NCI-H146 (cell line): ENCODE measurements at regions not wholly inside any gene's neighbourhood (a gene's known extent, or its start where the extent isn't known, plus 50 kb on each side); places are given as distances from the start of the nearest gene placed in this dataset.
A peak's percentile ranks its signal among the peaks of the same experiment; 100 is the strongest.
"Not testable (repeated sequence)": the region's sequence is repeated elsewhere in the genome, so short reads cannot be mapped to it uniquely, and the experiment has no call there.

ENCODE experiments used
- DNase-seq: peaks from one replicate; lab custom pipeline; 2025; lab: John Stamatoyannopoulos, UW

DNA sequence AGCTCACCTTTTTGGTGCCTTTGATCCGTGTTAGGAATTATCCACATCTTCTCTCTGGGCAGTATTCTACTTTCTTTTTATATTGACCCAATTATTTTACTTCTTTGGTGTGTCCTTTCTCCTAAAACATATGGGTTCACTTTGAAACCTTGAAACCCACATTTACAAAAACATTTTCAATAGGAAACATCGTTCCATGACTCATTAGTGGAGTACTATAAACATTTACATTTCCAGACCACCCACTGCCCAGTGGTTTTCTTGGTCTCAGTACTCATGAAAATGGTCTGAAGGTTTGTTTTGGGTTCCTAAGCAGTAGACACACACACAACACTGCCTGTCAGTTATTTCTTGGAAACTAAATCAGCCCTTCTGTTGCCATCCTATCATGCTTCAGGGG is 111.7 kb upstream of the LPCAT1 start:
- not testable (repeated sequence) for DNase-seq

DNA sequence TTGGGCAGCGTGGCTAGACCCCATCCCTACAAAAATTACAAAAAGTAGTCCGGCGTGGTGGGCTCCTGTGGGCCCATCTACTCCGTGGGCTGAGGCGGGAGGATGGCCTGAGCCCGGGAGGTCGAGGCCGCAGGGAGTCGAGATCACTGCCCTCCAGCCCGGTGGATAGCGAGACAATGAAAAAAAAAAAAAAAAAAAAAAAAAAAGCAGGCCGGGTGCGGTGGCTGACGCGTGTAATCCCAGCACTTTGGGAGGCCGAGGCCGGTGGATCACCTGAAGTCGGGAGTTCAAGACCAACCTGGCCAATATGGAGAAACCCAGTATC is 110.5 kb upstream of the LPCAT1 start:
- DNase-seq: peak; percentile 59

DNA sequence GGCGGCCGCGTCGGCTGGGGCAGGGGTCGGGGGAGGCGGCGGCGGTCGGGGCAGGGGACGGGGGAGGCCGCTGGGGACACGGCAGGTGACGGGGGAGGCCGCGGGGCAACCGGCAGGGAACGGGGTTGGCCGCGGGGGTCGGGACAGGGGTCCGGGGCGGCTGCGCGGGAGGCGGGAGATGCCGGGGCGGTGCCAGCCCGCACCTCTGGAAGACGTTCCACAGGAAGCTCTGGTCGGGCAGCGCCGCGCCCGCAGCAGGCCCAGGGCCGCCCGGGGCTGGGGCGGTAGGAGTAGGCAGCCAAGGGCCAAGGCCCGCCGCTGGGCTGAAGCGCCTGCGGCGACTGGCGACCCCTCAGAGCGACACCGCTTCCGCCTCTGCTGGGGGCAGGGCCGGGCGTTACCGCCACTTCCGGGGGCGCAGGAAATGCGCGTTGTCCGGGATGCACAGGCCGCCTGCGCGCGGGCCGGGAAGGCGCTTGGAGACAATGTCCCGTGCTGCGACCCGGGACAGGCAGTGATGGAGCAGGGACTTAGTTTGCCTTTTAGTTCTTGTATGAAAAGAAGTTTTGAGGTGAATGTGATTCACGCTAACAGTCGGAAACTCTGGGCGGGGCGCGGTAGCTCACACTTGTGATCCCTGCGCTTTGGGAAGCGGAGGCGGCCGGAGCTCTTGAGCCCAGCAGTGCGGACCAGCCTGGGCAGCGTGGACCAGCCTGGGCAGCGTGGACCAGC is 110.0 kb upstream of the LPCAT1 start:
- peak; percentile 86 for DNase-seq

DNA sequence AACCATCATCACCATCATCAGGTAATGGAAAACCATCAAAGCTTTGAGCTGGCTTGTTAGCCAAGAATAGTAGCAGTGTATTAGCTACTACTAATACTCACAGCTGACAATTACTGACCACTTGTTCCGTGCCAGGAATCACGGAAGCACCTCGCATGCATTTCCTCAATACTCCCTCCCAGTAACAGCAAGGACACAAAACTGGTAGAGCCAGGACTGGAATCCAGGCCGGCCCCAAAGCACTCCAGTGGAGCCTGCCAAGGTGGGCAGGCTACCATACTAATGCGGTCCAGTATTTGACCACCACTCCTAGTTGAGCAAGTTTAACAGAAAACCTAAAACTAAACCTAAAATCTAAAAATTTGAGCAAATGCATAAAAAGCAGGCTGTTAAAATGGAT is 107.2 kb upstream of the LPCAT1 start:
- not testable (repeated sequence) for DNase-seq

DNA sequence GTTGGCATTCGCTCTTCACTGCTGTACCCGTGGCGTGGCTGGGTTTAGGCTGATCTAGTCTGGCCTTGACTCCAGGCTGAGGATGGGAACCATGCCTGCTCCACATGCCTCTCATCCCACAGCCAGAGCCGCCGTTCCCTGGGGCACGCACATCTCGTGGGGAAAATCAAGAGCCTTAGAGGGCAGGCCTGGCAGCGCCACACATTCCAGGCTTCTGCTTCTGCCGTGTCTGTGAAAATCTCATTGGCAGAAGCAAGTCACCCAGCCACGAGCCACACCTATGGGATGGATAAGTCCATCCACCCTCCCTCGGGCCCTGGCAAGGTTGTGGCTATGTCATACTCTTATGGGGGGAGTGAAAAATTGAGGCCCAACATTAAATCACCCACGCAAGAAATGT is 102.6 kb upstream of the LPCAT1 start:
- not testable (repeated sequence) for DNase-seq

DNA sequence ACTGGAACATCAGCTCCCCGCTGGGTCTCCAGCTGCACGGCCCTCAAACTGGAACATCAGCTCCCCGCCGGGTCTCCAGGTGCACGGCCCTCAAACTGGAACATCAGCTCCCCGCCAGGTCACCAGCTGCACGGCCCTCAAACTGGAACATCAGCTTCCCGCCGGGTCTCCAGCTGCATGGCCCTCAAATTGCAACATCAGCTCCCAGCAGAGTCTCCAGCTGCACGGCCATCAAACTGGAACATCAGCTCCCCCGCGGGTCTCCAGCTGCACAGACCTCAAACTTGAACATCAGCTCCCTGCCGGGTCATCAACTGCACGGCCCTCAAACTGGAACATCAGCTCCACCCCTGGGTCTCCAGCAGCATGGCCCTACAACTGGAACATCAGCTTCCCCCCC is 95.8 kb upstream of the LPCAT1 start:
- DNase-seq: not testable (repeated sequence)

DNA sequence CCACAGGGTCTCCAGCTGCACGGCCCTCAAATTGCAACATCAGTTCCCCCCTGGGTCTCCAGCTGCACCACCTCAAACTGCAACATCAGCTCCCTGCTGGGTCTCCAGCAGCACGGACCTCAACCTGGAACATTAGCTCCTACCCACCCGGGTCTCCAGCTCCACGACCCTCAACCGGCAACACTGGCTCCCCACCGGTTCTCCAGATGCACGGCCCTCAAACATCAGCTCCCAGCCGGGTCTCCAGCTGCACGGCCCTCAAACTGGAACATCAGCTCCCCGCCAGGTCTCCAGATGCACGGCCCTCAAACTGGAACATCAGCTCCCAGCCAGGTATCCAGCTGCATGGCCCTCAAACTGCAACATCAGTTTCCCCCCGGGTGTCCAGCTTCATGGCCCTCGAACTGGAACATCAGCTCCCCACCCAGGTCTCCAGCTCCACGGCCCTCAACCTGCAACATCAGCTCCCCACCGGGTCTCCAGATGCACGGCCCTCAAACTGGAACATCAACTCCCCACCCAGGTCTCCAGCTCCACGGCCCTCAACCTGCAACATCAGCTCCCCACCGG is 94.6 kb upstream of the LPCAT1 start:
- DNase-seq: not testable (repeated sequence)

DNA sequence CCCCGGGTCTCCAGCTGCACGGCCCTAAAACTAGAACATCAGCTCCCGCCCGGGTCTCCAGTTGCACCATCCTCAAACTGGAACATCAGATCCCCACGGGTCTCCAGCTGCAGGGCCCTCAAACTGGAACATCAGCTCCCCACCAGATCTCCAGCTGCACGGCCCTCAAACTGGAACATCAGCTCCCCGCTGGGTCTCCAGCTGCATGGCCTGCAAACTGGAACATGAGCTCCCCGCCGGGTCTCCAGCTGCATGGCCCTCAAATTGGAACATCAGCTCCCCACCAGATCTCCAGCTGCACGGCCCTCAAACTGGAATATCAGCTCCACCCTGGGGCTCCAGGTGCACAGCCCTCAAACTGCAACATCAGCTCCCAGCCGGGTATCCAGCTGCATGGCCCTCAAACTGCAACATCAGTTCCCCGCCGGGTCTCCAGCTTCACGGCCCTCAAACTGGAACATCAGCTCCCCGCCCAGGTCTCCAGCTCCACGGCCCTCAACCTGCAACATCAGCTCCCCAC is 93.5 kb upstream of the LPCAT1 start:
- not testable (repeated sequence) for DNase-seq

DNA sequence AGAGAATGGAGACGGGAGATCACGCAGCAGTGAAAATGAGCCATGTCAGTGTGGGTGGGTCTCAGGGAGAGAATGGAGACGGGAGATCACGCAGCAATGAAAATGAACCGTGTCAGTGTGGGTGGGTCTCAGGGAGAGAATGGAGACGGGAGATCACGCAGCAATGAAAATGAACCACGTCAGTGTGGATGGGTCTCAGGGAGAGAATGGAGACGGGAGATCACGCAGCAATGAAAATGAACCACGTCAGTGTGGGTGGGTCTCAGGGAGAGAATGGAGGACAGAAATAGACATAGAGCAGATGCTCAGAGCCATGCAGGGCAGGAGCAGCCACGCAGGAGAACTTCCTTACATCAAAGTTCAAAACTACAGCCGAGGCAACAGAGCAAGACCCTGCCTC is 89.8 kb upstream of the LPCAT1 start:
- not testable (repeated sequence) for DNase-seq

DNA sequence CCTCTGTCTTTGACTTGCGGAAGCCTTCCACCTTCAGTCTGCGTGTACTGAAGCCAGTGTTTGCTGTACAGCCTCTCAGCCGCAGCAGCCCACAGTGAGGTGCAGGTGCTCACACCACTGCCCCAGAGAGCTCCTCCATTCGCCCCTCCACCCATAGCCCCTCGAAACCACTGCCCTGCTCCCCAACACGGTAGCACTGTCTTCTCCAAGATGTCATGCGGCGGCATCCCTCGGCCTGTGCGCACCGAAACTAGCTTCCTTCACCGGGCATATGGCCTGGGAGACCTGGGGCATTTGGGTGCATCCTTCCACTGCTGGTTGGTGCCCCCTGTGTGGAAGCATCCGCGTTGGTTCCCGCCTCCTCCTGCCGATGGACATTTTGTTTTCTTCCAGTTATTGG is 86.8 kb upstream of the LPCAT1 start:
- not testable (repeated sequence) for DNase-seq

DNA sequence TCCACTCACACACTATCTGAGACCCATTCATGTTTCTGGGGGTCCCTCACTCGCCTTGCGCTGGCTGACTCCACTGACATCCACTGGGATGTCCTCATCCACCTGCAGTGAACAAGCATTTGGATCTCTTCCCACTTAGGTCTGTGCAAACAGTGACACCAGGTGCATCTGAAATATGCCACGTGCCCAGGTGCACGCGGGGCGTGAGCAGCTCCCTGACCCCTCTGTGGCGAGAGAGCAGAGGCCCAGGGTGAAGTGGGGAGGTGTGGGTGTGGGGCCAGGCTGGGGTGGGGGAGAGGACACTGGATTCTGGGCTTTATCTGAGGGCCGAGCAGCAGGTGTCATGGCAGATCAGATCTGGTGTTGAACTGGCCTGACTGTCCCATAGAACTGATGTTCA is 85.4 kb upstream of the LPCAT1 start:
- DNase-seq: peak; percentile 31

DNA sequence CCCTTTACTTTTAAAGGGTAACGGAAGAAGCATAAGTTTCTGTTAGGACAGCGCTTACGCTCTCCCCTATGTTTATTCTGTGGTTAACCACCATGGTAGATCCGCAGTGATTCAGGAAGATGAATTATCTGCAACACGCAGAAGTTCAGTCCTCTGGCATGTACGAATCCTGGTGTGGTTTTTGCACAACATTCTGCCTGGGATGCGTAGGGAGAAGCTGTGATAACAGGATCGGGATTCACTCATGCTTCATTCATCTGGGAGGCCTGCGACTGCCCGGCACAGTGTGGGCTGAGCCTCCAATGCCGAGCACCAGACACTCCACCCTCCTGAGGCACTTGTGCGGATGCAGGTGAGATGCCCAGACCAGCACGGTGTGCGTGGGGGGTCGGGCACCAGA is 84.6 kb upstream of the LPCAT1 start:
- not testable (repeated sequence) for DNase-seq

DNA sequence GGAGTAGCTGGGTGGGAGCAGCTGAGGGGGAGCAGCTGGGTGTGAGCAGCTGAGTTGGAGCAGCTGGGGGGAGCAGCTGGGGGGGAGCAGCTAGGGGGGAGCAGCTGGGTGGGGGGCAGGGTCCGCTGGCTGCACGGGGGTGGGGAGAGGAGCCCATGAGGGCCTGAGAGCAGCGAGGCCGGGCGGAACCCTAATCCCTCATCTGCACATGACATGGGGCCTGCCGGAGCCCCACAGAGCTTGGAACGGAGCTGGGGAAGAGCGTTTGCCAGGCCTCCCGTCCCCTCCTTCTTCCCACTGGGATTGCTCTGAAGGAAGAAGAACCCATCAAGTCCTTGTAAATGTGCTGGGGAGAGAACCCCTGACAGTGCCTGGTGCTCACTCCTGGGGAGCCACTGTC is 83.2 kb upstream of the LPCAT1 start:
- DNase-seq: not testable (repeated sequence)

DNA sequence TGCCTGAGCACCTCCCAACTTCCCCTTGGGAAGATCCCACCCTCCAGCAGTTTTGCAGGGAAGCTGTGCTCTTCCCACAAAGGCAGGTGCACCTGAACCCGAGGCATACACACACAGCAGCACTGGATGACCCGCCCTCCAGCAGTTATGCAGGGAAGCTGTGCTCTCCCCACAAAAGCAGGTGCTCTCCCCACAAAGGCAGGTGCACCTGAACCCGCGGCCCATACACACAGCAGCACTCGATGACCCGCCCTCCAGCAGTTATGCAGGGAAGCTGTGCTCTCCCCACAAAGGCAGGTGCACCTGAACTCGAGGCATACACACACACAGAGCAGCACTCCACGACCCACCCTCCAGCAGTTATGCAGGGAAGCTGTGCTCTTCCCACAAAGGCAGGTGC is 80.2 kb upstream of the LPCAT1 start:
- DNase-seq: peak; percentile 96

DNA sequence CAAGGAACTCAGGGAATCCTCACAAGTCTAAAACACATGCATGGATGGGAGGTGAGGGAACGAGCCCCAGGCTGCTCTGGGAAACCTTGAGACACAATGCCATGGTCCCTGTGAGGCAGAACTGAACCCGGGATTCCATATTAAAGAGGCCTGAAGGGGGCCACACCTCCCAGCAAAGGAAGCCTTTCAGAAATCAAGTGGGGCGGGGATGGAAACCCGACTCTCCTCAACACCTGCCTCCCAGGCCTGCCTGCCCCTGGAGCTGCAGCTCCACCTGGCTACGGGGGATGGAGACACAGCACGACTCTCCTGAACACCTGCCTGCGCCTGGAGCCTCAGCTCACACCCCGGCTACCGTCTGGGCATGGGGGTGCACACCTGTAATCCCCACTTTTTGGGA is 77.8 kb upstream of the LPCAT1 start:
- DNase-seq: peak; percentile 91

DNA sequence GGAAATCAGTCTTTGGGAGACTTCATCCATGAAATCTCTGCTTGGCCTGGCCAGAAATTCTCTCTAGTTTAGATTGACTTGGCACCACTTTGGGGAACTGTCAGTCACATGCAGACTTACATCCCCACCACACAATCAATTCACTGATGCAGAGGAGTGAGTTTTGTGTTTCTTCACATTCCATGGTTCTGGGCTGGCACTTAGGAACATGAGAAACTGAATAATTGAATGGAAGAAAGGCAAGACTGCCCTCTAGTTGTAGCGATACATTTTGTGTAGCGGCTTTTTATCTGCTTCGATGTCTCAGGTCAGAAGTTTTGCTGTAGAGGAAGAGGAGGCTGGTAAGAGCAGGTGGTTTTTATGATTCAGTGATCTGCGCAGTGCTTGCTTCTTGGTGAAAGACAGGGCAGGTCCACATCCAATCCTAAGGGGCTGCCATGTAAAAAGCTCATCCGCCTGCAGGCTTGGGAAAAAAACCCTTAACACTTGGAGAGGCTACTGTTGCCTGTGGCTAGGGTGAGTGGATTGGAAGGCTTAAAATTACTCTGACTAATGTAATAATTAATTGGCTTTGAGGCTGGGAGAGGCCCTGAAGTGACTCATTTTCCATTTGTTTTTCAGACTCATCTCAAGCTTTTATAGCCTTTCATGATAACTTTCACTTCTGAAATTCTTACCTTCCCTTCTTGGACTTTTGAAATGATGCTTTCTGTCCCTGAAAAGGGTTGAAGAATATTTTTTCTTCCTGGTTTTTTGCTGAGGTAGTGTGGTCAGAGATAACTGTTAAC is 75.4 kb upstream of the LPCAT1 start:
- DNase-seq: not testable (repeated sequence)

DNA sequence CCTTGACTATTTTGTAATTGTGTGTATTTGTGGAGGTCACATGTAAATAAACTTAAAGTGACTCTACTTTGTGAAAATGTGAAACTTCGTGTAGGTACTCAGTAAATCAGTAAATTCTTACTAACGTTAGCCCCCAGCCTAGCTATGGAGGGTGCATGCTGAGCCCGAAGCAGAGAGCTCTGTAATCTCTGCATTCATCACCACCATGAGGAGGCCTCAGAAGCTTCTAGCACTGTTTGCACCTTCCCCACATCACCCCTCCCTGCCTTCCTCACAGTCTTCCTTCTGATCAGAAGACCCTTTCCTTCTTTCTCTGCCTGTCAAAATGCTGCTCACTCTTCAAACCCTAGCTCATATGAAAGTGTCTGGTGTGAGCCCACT is 73.3 kb upstream of the LPCAT1 start:
- not testable (repeated sequence) for DNase-seq

DNA sequence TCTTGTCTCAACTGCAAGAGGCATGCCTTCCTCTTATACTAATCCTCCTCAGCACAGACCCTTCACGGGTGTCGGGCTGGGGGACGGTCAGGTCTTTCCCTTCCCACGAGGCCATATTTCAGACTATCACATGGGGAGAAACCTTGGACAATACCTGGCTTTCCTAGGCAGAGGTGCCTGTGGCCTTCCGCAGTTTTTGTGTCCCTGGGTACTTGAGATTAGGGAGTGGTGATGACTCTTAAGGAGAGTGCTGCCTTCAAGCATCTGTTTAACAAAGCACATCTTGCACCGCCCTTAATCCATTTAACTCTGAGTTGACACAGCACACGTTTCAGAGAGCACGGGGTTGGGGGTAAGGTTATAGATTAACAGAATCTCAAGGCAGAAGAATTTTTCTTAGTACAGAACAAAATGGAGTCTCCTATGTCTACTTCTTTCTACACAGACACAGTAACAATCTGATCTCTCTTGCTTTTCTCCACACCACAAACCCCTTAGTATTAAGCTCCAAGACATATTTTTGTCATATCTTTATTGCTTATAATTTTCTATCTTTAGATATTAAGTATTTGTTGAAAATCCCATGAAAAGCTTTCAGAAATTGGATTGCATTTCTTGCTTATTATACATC is 72.8 kb upstream of the LPCAT1 start:
- not testable (repeated sequence) for DNase-seq

DNA sequence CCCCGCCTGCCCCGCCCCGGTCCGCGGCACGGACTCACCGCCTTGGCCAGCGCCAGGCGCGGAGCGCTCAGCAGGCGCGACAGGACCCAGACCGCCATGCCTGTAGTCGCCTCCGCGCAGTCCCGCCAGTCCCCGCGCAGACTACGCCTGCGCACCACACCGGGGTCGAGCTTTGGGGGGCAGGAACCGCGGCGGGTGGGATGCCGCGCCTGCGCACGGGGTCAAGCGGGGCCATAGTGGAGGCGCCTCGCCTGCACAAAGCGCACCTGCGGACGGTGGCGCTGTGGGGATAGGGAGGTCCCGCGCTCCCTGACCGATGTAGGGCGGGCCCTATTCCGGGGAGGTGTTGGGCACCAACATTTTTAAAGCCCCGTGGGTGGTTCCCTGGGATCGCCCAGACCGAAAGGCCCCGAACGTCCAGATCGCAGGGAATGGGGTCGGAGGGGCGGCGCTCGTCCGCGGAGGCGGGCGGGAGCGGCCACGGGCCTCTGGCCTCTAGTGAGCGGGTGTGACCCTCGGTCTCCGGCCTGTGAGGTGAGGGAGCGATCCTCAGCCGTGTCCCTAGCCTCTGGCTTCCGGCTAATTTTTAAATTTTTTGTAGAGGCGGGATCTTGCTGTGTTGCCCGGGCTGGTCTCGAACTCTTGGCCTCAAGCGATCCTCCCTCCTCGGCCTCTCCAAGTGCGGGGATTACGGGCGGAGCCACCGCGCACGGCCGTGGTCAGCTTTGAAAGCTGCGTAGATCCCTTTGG is 70.8 kb upstream of the LPCAT1 start:
- DNase-seq: peak; percentile 92

DNA sequence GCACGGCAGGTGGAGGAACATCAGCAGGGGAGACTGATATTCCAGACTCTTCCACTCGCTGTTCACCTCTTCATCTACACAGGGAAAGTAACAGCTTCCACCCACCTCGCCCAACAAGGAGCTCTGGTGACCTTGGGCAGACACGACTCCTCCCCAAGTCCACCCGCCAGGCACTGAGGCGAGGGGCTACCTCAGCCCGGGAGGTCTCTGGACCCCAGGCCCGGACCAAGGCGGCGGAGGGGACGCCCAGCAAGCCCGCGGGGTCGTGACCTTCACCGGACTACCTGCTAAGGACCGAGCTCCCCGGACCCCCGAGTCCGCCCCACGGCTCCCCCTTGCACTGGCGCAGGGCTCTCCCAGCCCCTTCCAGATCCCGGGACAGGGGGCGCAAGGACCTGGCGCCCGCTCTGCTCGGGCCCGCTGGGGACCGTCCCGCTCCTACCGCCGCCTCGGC is 70.2 kb upstream of the LPCAT1 start:
- DNase-seq: no peak

DNA sequence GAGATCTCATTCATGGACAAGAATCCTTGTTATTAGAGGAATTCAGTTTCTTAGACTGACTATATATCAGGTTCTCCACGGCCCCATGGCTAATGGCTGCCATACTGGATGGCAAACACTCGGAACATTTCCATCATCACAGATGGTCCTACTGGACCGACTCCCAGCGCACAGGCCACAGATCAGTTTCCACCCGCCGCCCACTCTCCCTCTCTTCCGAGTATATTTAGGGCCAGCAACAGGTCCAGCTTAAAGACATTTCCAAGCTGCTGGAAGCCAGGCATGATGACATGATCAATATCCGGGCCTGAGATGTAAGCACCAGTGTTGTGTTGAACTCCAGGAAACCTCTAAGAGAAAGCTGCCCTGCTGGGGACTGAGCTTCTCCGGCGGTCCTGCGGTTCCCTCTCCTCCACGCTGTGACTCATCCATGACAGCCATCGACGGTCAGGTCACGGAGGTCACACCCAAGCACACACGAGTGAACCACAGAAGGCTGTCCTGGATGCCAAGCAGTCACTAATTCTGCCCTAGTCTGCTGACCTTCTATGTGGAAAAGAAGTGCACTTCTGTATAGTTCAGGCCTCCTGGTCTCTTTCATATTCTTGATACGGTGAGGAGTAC is 64.4 kb upstream of the LPCAT1 start:
- DNase-seq: not testable (repeated sequence)
